ENCODE measurements at regions not wholly inside any gene's neighbourhood (a gene's known extent, or its start where the extent isn't known, plus 50 kb on each side); places are given as distances from the start of the nearest gene placed in this dataset.
"Not testable (repeated sequence)": the region's sequence is repeated elsewhere in the genome, so short reads cannot be mapped to it uniquely, and the experiment has no call there.

GRCh38 chr10:109624939-109625338 lies 298.4 kb downstream of the XPNPEP1 start:
- no peak for TF ChIP-seq CTCF (conservative IDR thresholded peaks at IDR 0.05; ENCODE audit: low read depth, low read length)
- H3K4me3 ChIP-seq (ENCODE audit: low read depth, low read length) = no peak overlapping the region
- DNase-seq (ENCODE audit: low read depth) = no peak

- H3K4me3 ChIP-seq (ENCODE audit: low read depth, low read length) = no peak overlapping the region
- no peak for TF ChIP-seq CTCF (conservative IDR thresholded peaks at IDR 0.05; ENCODE audit: low read depth, low read length)
- DNase-seq (ENCODE audit: low read depth) = no peak
Measured at GRCh38 chr10:109622566-109622965, 300.7 kb downstream of the XPNPEP1 start.

- no peak for DNase-seq (ENCODE audit: low read depth)
- H3K4me3 ChIP-seq (ENCODE audit: low read depth, low read length) = no peak overlapping the region
- TF ChIP-seq CTCF (conservative IDR thresholded peaks at IDR 0.05; ENCODE audit: low read depth, low read length) = no peak
Measured at GRCh38 chr10:109620396-109620795, 302.9 kb downstream of the XPNPEP1 start.

DNA sequence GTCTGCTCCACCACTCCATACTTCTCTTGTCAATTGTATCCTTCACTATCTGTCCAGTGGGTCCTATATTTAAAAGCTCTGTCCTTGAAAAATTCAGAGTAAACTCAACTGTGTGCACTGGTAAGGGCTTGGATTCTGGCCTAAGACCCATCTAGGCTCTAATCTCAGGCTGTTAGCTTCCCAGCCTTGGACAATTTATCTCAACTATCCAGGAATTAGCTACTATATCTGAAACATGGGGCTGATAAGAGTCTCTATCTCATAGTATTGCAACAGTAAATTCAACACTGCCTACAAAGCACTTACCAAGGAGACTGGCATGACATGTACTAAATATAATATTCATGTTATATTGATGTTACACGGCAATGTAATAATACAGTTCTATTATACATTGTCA lies 303.4 kb downstream of the XPNPEP1 start:
- no peak for TF ChIP-seq CTCF (conservative IDR thresholded peaks at IDR 0.05; ENCODE audit: low read depth, low read length)
- no peak overlapping the region for H3K4me3 ChIP-seq (ENCODE audit: low read depth, low read length)
- no peak for DNase-seq (ENCODE audit: low read depth)

- no peak overlapping the region for H3K4me3 ChIP-seq (ENCODE audit: low read depth, low read length)
- DNase-seq (ENCODE audit: low read depth) = no peak
- TF ChIP-seq CTCF (conservative IDR thresholded peaks at IDR 0.05; ENCODE audit: low read depth, low read length) = no peak
Measured at GRCh38 chr10:109618748-109619147, 304.6 kb downstream of the XPNPEP1 start.

GRCh38 chr10:109618301-109618700 lies 305.0 kb downstream of the XPNPEP1 start:
- DNase-seq (ENCODE audit: low read depth) = no peak
- H3K4me3 ChIP-seq (ENCODE audit: low read depth, low read length) = no peak overlapping the region
- TF ChIP-seq CTCF (conservative IDR thresholded peaks at IDR 0.05; ENCODE audit: low read depth, low read length) = no peak

GRCh38 chr10:109616359-109616980 lies 306.8 kb downstream of the XPNPEP1 start:
- TF ChIP-seq CTCF (conservative IDR thresholded peaks at IDR 0.05; ENCODE audit: low read depth, low read length) = no peak

GRCh38 chr10:109595356-109595755 lies 328.0 kb downstream of the XPNPEP1 start:
- not testable (repeated sequence) for H3K4me3 ChIP-seq (ENCODE audit: low read depth, low read length); DNase-seq (ENCODE audit: low read depth)

More at GRCh38 chr10:109616359-109616980, 306.8 kb downstream of the XPNPEP1 start:
- DNase-seq (ENCODE audit: low read depth) = no peak
- H3K4me3 ChIP-seq (ENCODE audit: low read depth, low read length) = no peak overlapping the region
